Cardiac septum (tissue), 1 donor: ENCODE measurements at regions not wholly inside any gene's neighbourhood (a gene's known extent, or its start where the extent isn't known, plus 50 kb on each side); places are given as distances from the start of the nearest gene placed in this dataset.
"Not testable (repeated sequence)": the region's sequence is repeated elsewhere in the genome, so short reads cannot be mapped to it uniquely, and the experiment has no call there.

Experiments
- DNase-seq: peaks from one replicate; pipeline ENCODE4 v3.0.0-alpha.2; 2020; ENCODE audit warnings: low spot score
- intact Hi-C: fragments of 100-400 bp; cut with DNase I; formaldehyde crosslinking; loops from one replicate; pipeline ENCODE4 v1.14.0; 2022
- donor health status: DM: no; HTN: no; CAD: no.

- intact Hi-C loops: no loop called here
- no peak for DNase-seq
Observed at GRCh38 chr9:119873877-119874276, 504.6 kb upstream of the BRINP1 start.

GRCh38 chr9:119870251-119870650 lies 501.0 kb upstream of the BRINP1 start:
- intact Hi-C loops, DNase-seq: not testable (repeated sequence)

- intact Hi-C loops: no loop called here
- DNase-seq: no peak
Observed at GRCh38 chr9:119868694-119869093, 499.5 kb upstream of the BRINP1 start.

- intact Hi-C loops: no loop called here
Observed at GRCh38 chr9:119861842-119862241, 492.6 kb upstream of the BRINP1 start.

GRCh38 chr9:119859128-119859527 lies 489.9 kb upstream of the BRINP1 start:
- intact Hi-C loops: no loop called here
- no peak for DNase-seq

More at GRCh38 chr9:119861842-119862241, 492.6 kb upstream of the BRINP1 start:
- DNase-seq: no peak

- no peak for DNase-seq
- intact Hi-C loops: no loop called here
Observed at GRCh38 chr9:119853126-119853525, 483.9 kb upstream of the BRINP1 start.

GRCh38 chr9:119852390-119852789 lies 483.2 kb upstream of the BRINP1 start:
- intact Hi-C loops: no loop called here
- no peak for DNase-seq

GRCh38 chr9:119844431-119844830 lies 475.2 kb upstream of the BRINP1 start:
- no peak for DNase-seq
- intact Hi-C loops: no loop called here

GRCh38 chr9:119841016-119841415 lies 471.8 kb upstream of the BRINP1 start:
- intact Hi-C loops: no loop called here
- DNase-seq: no peak

GRCh38 chr9:119839888-119840287 lies 470.7 kb upstream of the BRINP1 start:
- DNase-seq: no peak
- intact Hi-C loops: no loop called here

- intact Hi-C loops: no loop called here
- no peak for DNase-seq
Observed at GRCh38 chr9:119838210-119838609, 469.0 kb upstream of the BRINP1 start.

GRCh38 chr9:119836036-119836435 lies 466.8 kb upstream of the BRINP1 start:
- intact Hi-C loops: no loop called here
- DNase-seq: no peak

- intact Hi-C loops: no loop called here
- no peak for DNase-seq
Observed at GRCh38 chr9:119834064-119834620, 464.9 kb upstream of the BRINP1 start.

- DNase-seq: no peak
- intact Hi-C loops: no loop called here
Observed at GRCh38 chr9:119831309-119831708, 462.1 kb upstream of the BRINP1 start.

GRCh38 chr9:119829748-119830147 lies 460.5 kb upstream of the BRINP1 start:
- intact Hi-C loops: no loop called here
- DNase-seq: no peak

GRCh38 chr9:119829186-119829585 lies 460.0 kb upstream of the BRINP1 start:
- intact Hi-C loops: no loop called here
- DNase-seq: no peak

- intact Hi-C loops: no loop called here
- DNase-seq: no peak
Observed at GRCh38 chr9:119827526-119827925, 458.3 kb upstream of the BRINP1 start.

GRCh38 chr9:119827126-119827525 lies 457.9 kb upstream of the BRINP1 start:
- intact Hi-C loops: no loop called here

GRCh38 chr9:119818726-119819435 lies 449.6 kb upstream of the BRINP1 start:
- no peak for DNase-seq

More at GRCh38 chr9:119827126-119827525, 457.9 kb upstream of the BRINP1 start:
- DNase-seq: no peak

GRCh38 chr9:119810645-119811429 lies 441.6 kb upstream of the BRINP1 start:
- intact Hi-C loops: no loop called here
- no peak for DNase-seq

More at GRCh38 chr9:119818726-119819435, 449.6 kb upstream of the BRINP1 start:
- intact Hi-C loops: no loop called here

- intact Hi-C loops: no loop called here
- no peak for DNase-seq
Observed at GRCh38 chr9:119803679-119804078, 434.4 kb upstream of the BRINP1 start.
